B cell (primary cell): ENCODE measurements at regions not wholly inside any gene's neighbourhood (a gene's known extent, or its start where the extent isn't known, plus 50 kb on each side); places are given as distances from the start of the nearest gene placed in this dataset.

Experiments used
- CTCF ChIP-seq: fragments of 200-600 bp; IDR thresholded peaks from one replicate; pipeline ENCODE4 v1.8.0; 2022; ENCODE audit warnings: antibody characterized with exemption, mild to moderate bottlenecking
- EZH2 ChIP-seq: IDR thresholded peaks from 2 replicates; pipeline ENCODE4 v1.6.1; 2012; ENCODE audit warnings: borderline replicate concordance, low read depth, mild to moderate bottlenecking, moderate library complexity, low read length; ENCODE audit not compliant: insufficient read depth, poor library complexity, severe bottlenecking

- no peak for TF ChIP-seq CTCF
- TF ChIP-seq EZH2: no peak
These were observed 391.6 kb downstream of the PCDH7 start for GRCh38 chr4:31111790-31112189.
